ENCODE measurements at regions not wholly inside any gene's neighbourhood (a gene's known extent, or its start where the extent isn't known, plus 50 kb on each side); places are given as distances from the start of the nearest gene placed in this dataset.

- TF ChIP-seq CTCF (IDR thresholded peaks at IDR 0.05): no peak
- TF ChIP-seq POLR2A (IDR thresholded peaks at IDR 0.05): no peak
Measured at GRCh38 chr6:117138425-117138824, 126.9 kb upstream of the VGLL2 start.

All from testis (tissue), 2 donors.